GM23338 (cell line): ENCODE measurements at regions not wholly inside any gene's neighbourhood (a gene's known extent, or its start where the extent isn't known, plus 50 kb on each side); places are given as distances from the start of the nearest gene placed in this dataset.
"Not testable (repeated sequence)": the region's sequence is repeated elsewhere in the genome, so short reads cannot be mapped to it uniquely, and the experiment has no call there.

Experiments
- ATAC-seq: fragments of 200-7000 bp; cut with Tn5 transposase; 3 replicates; pipeline ENCODE4 v1.9.1; 2020
- DNase-seq: peaks from one replicate; pipeline ENCODE4 v3.0.0-alpha.2; 2015; ENCODE audit warnings: low spot score
- H2AFZ ChIP-seq: fragments of 200-600 bp; sonication (generic); 2 replicates; pipeline ENCODE4 v1.8.0; 2016; ENCODE audit warnings: antibody characterized with exemption, mild to moderate bottlenecking, moderate library complexity
- H3F3A ChIP-seq: fragments of 200-600 bp; sonication (generic); replicated peaks from 2 replicates; pipeline ENCODE4 v1.8.0; 2017; ENCODE audit warnings: antibody characterized with exemption, mixed run types, low read depth
- H3K27ac ChIP-seq: fragments of 200-600 bp; sonication (generic); 2 replicates; pipeline ENCODE4 v1.6.1; 2016; ENCODE audit warnings: low read depth
- H3K27me3 ChIP-seq: fragments of 200-600 bp; sonication (generic); 2 replicates; pipeline ENCODE4 v1.8.0; 2016; ENCODE audit warnings: mild to moderate bottlenecking, mixed run types, moderate library complexity; ENCODE audit not compliant: insufficient read depth
- H3K36me3 ChIP-seq: fragments of 200-600 bp; sonication (generic); 2 replicates; pipeline ENCODE4 v1.8.0; 2016; ENCODE audit warnings: mild to moderate bottlenecking; ENCODE audit not compliant: insufficient read depth
- H3K4me1 ChIP-seq: fragments of 200-600 bp; sonication (generic); 2 replicates; pipeline ENCODE4 v1.8.0; 2016; ENCODE audit warnings: mild to moderate bottlenecking, moderate library complexity; ENCODE audit not compliant: insufficient read depth
- H3K4me2 ChIP-seq: fragments of 200-600 bp; sonication (generic); 2 replicates; pipeline ENCODE4 v1.7.1; 2017; ENCODE audit warnings: mixed run types
- H3K4me3 ChIP-seq: fragments of 200-600 bp; sonication (generic); 2 replicates; pipeline ENCODE4 v1.6.1; 2016; ENCODE audit warnings: mixed run types
- H3K79me2 ChIP-seq: fragments of 200-600 bp; sonication (generic); replicated peaks from 2 replicates; pipeline ENCODE4 v1.8.0; 2017; ENCODE audit warnings: mild to moderate bottlenecking; ENCODE audit not compliant: insufficient read depth
- H3K9me2 ChIP-seq: fragments of 200-600 bp; sonication (generic); 2 replicates; pipeline ENCODE4 v1.8.0; 2017; ENCODE audit not compliant: insufficient read depth
- H4K20me1 ChIP-seq: fragments of 200-600 bp; sonication (generic); replicated peaks from 2 replicates; pipeline ENCODE4 v1.8.0; 2017; ENCODE audit warnings: mild to moderate bottlenecking; ENCODE audit not compliant: insufficient read depth
- H3K27ac Mint-ChIP-seq: 2 replicates; pipeline ENCODE4 v1.8.0; 2020; ENCODE audit warnings: inconsistent platforms, mild to moderate bottlenecking, moderate library complexity, mixed read lengths
- H3K27me3 Mint-ChIP-seq: 3 replicates; pipeline ENCODE4 v1.8.0; 2022; ENCODE audit warnings: low read depth, mild to moderate bottlenecking, moderate library complexity, mixed read lengths, inconsistent platforms; ENCODE audit not compliant: insufficient read depth, poor library complexity
- H3K36me3 Mint-ChIP-seq: 3 replicates; pipeline ENCODE4 v1.8.0; 2021; ENCODE audit warnings: low read depth, mild to moderate bottlenecking, inconsistent platforms, moderate library complexity, mixed read lengths
- H3K4me1 Mint-ChIP-seq: 3 replicates; pipeline ENCODE4 v1.8.0; 2020; ENCODE audit warnings: mild to moderate bottlenecking, inconsistent platforms, mixed read lengths
- H3K4me3 Mint-ChIP-seq: 3 replicates; pipeline ENCODE4 v1.8.0; 2021; ENCODE audit warnings: moderate library complexity, mild to moderate bottlenecking, inconsistent platforms, mixed read lengths
- H3K9me3 Mint-ChIP-seq: 3 replicates; pipeline ENCODE4 v1.8.0; 2020; ENCODE audit warnings: moderate library complexity, mild to moderate bottlenecking, inconsistent platforms, mixed read lengths
- CREB1 ChIP-seq: fragments of 250-450 bp; sonication (Bioruptor Pico); IDR thresholded peaks from 2 replicates; pipeline ENCODE4 v1.5.0; 2020; ENCODE audit warnings: low read depth, mild to moderate bottlenecking, moderate library complexity
- CTCF ChIP-seq, 2 experiments: fragments of 200-600 bp in 1 of 2; sonication (generic) in 1 of 2; conservative IDR thresholded peaks; 2 replicates each; pipeline versions ENCODE4 v1.5.1 to v1.6.1; 2016 to 2017; ENCODE audit warnings: antibody characterized with exemption in 2 of 2, low read depth in 2 of 2, mild to moderate bottlenecking in 2 of 2, moderate library complexity in 1 of 2
- ETS1 ChIP-seq: IDR thresholded peaks from 2 replicates; pipeline ENCODE4 v1.6.1; 2016; ENCODE audit warnings: antibody characterized with exemption
- EZH2phosphoT487 ChIP-seq: fragments of 200-600 bp; sonication (generic); IDR thresholded peaks from one replicate; pipeline ENCODE4 v1.8.1; 2018; ENCODE audit warnings: antibody characterized with exemption; ENCODE audit not compliant: unreplicated experiment
- NANOG ChIP-seq: IDR thresholded peaks from 2 replicates; pipeline ENCODE4 v1.6.1; 2016; ENCODE audit warnings: antibody characterized with exemption, borderline replicate concordance
- POLR2AphosphoS5 ChIP-seq: IDR thresholded peaks from 2 replicates; pipeline ENCODE4 v1.6.1; 2016; ENCODE audit warnings: antibody characterized with exemption, low read depth
- REST ChIP-seq: IDR thresholded peaks from one replicate; pipeline ENCODE4 v1.6.1; 2018; ENCODE audit warnings: antibody characterized with exemption; ENCODE audit not compliant: unreplicated experiment
- ZNF114 ChIP-seq: fragments of 250-450 bp; sonication (Bioruptor Pico); IDR thresholded peaks from 2 replicates; pipeline ENCODE4 v1.5.0; 2020; ENCODE audit warnings: mild to moderate bottlenecking, moderate library complexity
- ZNF331 ChIP-seq: fragments of 250-450 bp; sonication (Bioruptor Pico); IDR thresholded peaks from 2 replicates; pipeline ENCODE4 v1.5.0; 2020; ENCODE audit warnings: low read depth, mild to moderate bottlenecking, moderate library complexity

- H3K4me1 Mint-ChIP-seq, H3K4me3 ChIP-seq, H3K4me3 Mint-ChIP-seq, DNase-seq, H3K27ac ChIP-seq, H3K27me3 ChIP-seq, H3K4me2 ChIP-seq, H3K27ac Mint-ChIP-seq, H2AFZ ChIP-seq, ATAC-seq, H3K36me3 ChIP-seq, H3K27me3 Mint-ChIP-seq, H3K9me2 ChIP-seq, H3F3A ChIP-seq, H3K79me2 ChIP-seq, H4K20me1 ChIP-seq, H3K4me1 ChIP-seq: not testable (repeated sequence)
- H3K36me3 Mint-ChIP-seq = peaks cover 32% of the 10 kb centered on the region
- peaks cover 33% of the 10 kb centered on the region for H3K9me3 Mint-ChIP-seq
These were observed 921.3 kb upstream of the ALCAM start for GRCh38 chr3:104445252-104445919.

GRCh38 chr3:104447681-104448080 is 919.0 kb upstream of the ALCAM start:
- no peak overlapping the region for H3K27ac Mint-ChIP-seq
- H3K4me2 ChIP-seq = no peak overlapping the region
- H3K4me1 Mint-ChIP-seq = no peaks in the 10 kb centered on the region
- no peaks in the 10 kb centered on the region for H3K27me3 ChIP-seq
- peaks cover 5% of the 10 kb centered on the region for H3K27me3 Mint-ChIP-seq
- DNase-seq = no peak
- H3K4me3 ChIP-seq = no peak overlapping the region
- H3K36me3 ChIP-seq = no peaks in the 10 kb centered on the region
- no peaks in the 10 kb centered on the region for H3K4me1 ChIP-seq
- H3K79me2 ChIP-seq = no peaks in the 10 kb centered on the region
- H2AFZ ChIP-seq = no peak overlapping the region
- H4K20me1 ChIP-seq = no peaks in the 10 kb centered on the region
- H3K27ac ChIP-seq = no peak overlapping the region
- H3K4me3 Mint-ChIP-seq = no peak overlapping the region
- no peak for ATAC-seq
- peaks cover 33% of the 10 kb centered on the region for H3K9me3 Mint-ChIP-seq
- H3F3A ChIP-seq = no peaks in the 10 kb centered on the region
- peaks cover 32% of the 10 kb centered on the region for H3K36me3 Mint-ChIP-seq
- H3K9me2 ChIP-seq = peaks cover 6% of the 10 kb centered on the region; the same call in 1 of the 2 replicates
- TF ChIP-seq CREB1 (CRISPR knock-in tag) = no peak
- TF ChIP-seq NANOG = no peak
- no peak for TF ChIP-seq ETS1
- no peak for TF ChIP-seq REST
- no peak for TF ChIP-seq ZNF331
- TF ChIP-seq POLR2AphosphoS5 = no peak
- no peak for TF ChIP-seq EZH2phosphoT487
- TF ChIP-seq CTCF (conservative IDR thresholded peaks at IDR 0.05; ENCODE audit: low read depth in 2 of 2) = no peak
- TF ChIP-seq ZNF114 (CRISPR knock-in tag) = no peak
